Activated CD4-positive, alpha-beta memory T cell treated with anti-CD3 and anti-CD28 coated beads, Interleukin-2, amount 10 ng/mL, durations not matched to agents 7 days and 5 days (primary cell): ENCODE measurements at regions not wholly inside any gene's neighbourhood (a gene's known extent, or its start where the extent isn't known, plus 50 kb on each side); places are given as distances from the start of the nearest gene placed in this dataset.
"Not testable (repeated sequence)": the region's sequence is repeated elsewhere in the genome, so short reads cannot be mapped to it uniquely, and the experiment has no call there.

Experiments used
- CTCF ChIA-PET: fragments of 350-600 bp; sonication (Branson Sonifier 250); formaldehyde crosslinking; loops from one replicate; lab custom pipeline; 2021; ENCODE audit warnings: antibody characterized with exemption, inconsistent platforms; lab: Charles Lee
- POLR2A ChIA-PET: fragments of 350-600 bp; sonication (Branson Sonifier 250); formaldehyde crosslinking; loops from one replicate; lab custom pipeline; 2021; ENCODE audit warnings: antibody characterized with exemption; lab: Charles Lee
- DNase-seq: peaks from one replicate; pipeline ENCODE4 v3.0.0-alpha.2; 2020
- H3K27ac Mint-ChIP-seq: one replicate; pipeline ENCODE4 v1.8.0; 2021; ENCODE audit warnings: mild to moderate bottlenecking, mixed read lengths
- H3K27me3 Mint-ChIP-seq: one replicate; pipeline ENCODE4 v1.8.0; 2021; ENCODE audit warnings: mixed read lengths
- H3K36me3 Mint-ChIP-seq: one replicate; pipeline ENCODE4 v1.8.0; 2021; ENCODE audit warnings: low read depth, mixed read lengths
- H3K4me1 Mint-ChIP-seq: one replicate; pipeline ENCODE4 v1.8.0; 2021; ENCODE audit warnings: mixed read lengths
- H3K4me3 Mint-ChIP-seq: one replicate; pipeline ENCODE4 v1.8.0; 2021; ENCODE audit warnings: mild to moderate bottlenecking, mixed read lengths
- H3K9me3 Mint-ChIP-seq: one replicate; pipeline ENCODE4 v1.8.0; 2021; ENCODE audit warnings: mixed read lengths

DNA sequence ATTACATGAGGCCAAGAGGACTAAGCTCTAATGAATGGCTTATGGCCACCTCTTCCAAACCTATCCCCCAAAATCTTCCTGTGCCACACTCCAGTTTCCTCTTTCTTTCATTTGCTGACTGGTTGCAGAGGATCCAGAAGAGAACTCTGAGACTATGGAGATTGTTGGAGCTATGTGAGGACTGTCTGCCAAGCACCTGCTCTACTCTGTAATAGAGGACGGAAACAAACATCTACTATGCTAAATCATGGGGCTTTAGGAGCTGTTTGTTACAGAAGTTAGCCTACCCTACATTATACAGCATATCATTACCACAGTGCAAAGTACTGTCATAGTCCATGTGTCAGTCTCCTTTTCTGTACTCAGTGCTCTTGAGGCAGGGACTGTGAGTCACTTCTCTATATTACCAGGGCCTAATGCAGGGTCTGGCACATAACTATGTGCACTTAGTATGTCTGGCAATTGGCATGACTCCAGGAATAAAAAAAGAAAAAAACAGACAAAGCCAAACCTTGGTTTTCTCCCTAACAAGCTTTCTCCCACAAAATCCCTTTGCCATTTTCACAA, 95.1 kb downstream of the RPAP3 start:
- ChIA-PET POLR2A (no interaction called here), CTCF (interaction anchor here (0.9 kb wide), 1 partner anchor 27 kb away, joined by 3 read pairs; no protein-coding TSS in a partner anchor)
- no peak for DNase-seq
- Mint-ChIP-seq H3K36me3 (peaks cover 7% of the 10 kb centered on the region), H3K27ac (no peak overlapping the region), H3K4me3 (no peak overlapping the region), H3K9me3 (peaks cover 43% of the 10 kb centered on the region), H3K27me3 (no peaks in the 10 kb centered on the region), H3K4me1 (no peaks in the 10 kb centered on the region)

DNA sequence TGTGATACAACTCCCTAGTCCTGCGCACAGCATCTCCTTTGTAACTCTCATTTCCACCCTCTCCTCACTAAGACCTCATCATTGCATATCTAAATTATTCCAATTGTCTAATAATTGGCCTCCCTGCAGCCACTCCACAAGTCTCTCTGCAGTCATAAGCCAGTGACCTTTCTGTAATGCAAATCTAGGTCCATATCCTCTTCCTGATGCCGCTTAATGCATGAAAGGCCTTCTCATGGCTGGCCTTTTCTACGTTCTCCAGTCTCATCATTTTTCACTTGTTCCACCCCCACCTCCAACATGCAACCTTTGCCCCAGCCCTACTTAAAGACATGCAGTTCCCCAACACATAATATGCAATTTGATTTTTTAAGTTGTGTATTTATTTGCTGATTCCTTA, 96.0 kb downstream of the RPAP3 start:
- Mint-ChIP-seq H3K4me1 (peaks cover 4% of the 10 kb centered on the region), H3K27ac (no peak overlapping the region), H3K4me3 (no peak overlapping the region), H3K9me3 (peaks cover 41% of the 10 kb centered on the region), H3K36me3 (peaks cover 7% of the 10 kb centered on the region), H3K27me3 (no peaks in the 10 kb centered on the region)
- POLR2A ChIA-PET, result no interaction called here
- DNase-seq, result no peak
- CTCF ChIA-PET, result no interaction called here

DNA sequence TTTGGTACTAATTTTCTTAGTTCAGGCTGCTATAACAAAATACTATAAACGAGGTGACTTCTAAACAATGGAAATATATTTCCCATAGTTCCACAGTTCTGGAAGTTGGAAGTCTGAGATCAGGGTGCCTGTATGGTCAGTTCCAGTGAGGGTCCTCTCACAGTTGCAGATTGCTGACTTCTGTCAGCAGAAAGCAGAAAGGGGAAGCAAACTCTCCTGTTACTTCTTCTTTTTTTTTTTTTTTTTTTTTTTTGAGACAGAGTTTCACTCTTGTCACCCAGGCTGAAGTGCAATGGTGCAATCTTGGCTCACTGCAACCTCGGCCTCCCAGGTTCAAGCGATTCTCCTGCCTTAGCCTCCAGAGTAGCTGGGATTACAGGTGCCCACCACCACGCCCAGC, 97.2 kb downstream of the RPAP3 start:
- DNase-seq, H3K27ac Mint-ChIP-seq, H3K27me3 Mint-ChIP-seq, H3K4me1 Mint-ChIP-seq, H3K36me3 Mint-ChIP-seq, H3K4me3 Mint-ChIP-seq, CTCF ChIA-PET, POLR2A ChIA-PET: not testable (repeated sequence)
- H3K9me3 Mint-ChIP-seq, result peaks cover 31% of the 10 kb centered on the region

DNA sequence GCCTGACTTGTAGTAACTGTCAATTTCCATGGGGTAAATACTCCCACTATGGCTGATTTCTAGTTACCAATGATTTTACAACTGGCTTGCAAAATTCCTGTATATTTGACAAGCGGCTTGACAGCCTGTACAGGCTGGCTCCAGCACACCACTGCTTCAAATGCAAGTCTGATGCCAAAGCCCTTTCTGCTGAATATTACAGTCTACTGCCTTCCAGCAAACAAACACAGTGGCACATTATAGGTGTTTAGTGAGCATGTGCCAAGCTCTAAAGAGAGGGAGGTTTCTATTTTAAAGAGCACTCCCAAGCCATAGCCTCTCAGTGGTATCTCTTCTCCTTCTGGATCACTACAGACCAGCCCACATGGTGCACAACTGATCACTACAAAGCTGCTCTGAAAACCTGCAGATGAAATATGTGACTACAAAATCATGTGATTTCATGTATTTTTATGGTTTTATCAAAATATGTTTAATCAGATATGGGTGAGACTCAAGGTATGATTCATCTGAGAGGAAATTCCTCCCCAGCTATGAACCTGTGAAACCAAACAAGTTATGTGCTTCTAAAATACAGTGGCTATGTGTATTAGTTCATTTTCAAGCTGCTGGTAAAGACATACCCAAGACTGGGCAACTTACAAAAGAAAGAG, 101.5 kb downstream of the RPAP3 start:
- Mint-ChIP-seq H3K4me3 (no peak overlapping the region), H3K27ac (no peak overlapping the region), H3K27me3 (no peaks in the 10 kb centered on the region), H3K36me3 (peaks cover 10% of the 10 kb centered on the region), H3K9me3 (peaks cover 18% of the 10 kb centered on the region), H3K4me1 (peaks cover 8% of the 10 kb centered on the region)
- POLR2A ChIA-PET, result no interaction called here
- no peak for DNase-seq
- CTCF ChIA-PET, result interaction anchor here (0.7 kb wide), 1 partner anchor 33 kb away, joined by 3 read pairs; no protein-coding TSS in a partner anchor

DNA sequence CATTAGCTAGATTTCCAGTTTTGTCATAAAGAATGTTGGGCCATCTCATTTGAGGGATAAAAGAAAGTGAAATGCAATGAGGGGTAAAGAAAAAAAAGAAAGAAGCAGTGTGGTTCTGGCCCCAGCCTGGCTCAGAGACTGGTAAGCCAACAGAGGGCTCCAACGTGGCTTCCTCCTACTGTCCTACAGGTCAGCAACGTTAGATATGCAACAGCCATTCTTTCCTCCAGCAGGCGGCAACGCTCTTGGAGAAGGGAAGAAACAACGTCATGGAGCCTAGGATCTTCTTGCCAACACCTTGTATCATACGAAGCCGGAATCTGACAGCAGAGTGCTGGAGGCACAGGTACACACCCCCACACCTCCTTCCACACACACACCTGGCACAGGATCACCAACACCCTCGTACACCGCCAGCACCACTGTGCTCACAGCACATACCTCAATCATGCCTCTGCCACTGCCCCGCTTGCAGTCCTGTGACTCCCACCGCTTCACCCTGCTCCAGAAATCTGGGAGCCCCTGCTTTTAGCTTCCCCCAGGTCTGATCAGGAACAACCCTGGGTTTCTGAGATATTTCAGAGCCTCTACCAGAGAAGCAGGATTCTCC, 102.8 kb downstream of the RPAP3 start:
- Mint-ChIP-seq H3K27ac (no peak overlapping the region), H3K9me3 (peaks cover 15% of the 10 kb centered on the region), H3K27me3 (no peaks in the 10 kb centered on the region), H3K4me1 (peaks cover 8% of the 10 kb centered on the region), H3K4me3 (no peak overlapping the region), H3K36me3 (peaks cover 6% of the 10 kb centered on the region)
- no peak for DNase-seq
- ChIA-PET POLR2A (no interaction called here), CTCF (no interaction called here)

DNA sequence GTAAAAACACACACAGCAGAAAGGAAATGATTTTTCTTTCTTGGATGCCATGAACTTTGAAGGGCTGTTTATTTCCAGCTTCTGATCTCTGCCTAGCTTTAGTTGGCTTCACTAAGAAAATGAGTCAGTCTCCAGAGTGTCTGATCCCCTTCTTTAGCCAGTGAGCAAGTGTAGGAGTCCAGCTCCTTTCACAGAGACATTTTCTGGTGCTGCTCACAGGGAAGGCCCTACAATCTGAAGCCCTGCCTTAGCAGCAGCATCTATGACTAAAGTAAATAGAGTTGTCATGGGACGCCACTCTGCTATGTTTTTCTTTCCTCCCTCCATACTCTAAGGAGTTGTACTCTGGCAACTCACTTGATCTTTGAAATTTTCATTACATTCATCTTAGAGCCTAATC, 103.5 kb downstream of the RPAP3 start:
- Mint-ChIP-seq H3K4me1 (peaks cover 8% of the 10 kb centered on the region), H3K4me3 (no peak overlapping the region), H3K27ac (no peak overlapping the region), H3K9me3 (peaks cover 8% of the 10 kb centered on the region), H3K27me3 (no peaks in the 10 kb centered on the region), H3K36me3 (peaks cover 6% of the 10 kb centered on the region)
- ChIA-PET POLR2A (no interaction called here), CTCF (no interaction called here)
- no peak for DNase-seq

DNA sequence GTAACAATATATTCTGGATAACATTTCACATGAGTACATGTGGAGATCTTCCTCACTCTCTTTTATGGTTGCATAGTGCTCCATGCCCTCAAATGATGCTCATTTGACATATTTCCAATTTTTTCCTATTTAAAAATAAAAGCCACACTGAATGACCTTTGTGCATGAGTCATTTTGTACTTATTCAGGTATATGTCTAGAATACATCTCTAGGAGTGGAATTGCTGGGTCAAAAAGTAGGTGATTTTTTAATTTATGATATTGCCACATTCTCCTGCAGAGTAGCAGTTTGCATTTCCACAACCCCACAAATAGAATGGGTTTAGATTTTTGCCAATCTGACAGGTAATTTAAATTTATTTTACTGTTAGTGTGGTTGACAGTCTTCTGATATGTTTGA, 104.8 kb downstream of the RPAP3 start:
- Mint-ChIP-seq H3K27me3 (no peaks in the 10 kb centered on the region), H3K9me3 (peaks cover under 1% of the 10 kb centered on the region), H3K4me3 (no peak overlapping the region), H3K36me3 (peaks cover 3% of the 10 kb centered on the region), H3K4me1 (peaks cover 8% of the 10 kb centered on the region), H3K27ac (no peak overlapping the region)
- ChIA-PET POLR2A (no interaction called here), CTCF (no interaction called here)
- no peak for DNase-seq

DNA sequence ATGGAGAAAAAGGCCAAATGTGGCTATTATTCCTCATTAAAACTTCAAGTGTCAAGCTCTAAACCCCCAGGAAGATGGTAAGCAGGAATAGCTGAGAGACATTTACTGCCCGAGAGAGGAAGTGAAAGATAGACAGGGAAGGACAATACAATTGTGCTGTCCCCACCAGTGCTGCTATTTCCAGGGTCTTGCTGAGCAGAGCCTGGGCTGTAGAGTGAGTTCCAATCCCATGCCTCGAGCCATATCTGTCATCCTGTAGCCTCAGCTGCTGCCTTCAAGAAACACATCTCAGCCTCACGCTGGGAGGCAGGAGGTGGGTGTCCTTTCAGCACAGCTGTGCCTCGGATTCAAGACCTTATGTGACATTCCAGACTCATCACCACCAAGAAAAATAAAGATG, 114.0 kb downstream of the RPAP3 start:
- Mint-ChIP-seq H3K27me3 (no peaks in the 10 kb centered on the region), H3K27ac (no peak overlapping the region), H3K36me3 (no peaks in the 10 kb centered on the region), H3K4me1 (no peaks in the 10 kb centered on the region), H3K9me3 (no peaks in the 10 kb centered on the region), H3K4me3 (no peak overlapping the region)
- DNase-seq, result no peak
- ChIA-PET POLR2A (no interaction called here), CTCF (no interaction called here)

DNA sequence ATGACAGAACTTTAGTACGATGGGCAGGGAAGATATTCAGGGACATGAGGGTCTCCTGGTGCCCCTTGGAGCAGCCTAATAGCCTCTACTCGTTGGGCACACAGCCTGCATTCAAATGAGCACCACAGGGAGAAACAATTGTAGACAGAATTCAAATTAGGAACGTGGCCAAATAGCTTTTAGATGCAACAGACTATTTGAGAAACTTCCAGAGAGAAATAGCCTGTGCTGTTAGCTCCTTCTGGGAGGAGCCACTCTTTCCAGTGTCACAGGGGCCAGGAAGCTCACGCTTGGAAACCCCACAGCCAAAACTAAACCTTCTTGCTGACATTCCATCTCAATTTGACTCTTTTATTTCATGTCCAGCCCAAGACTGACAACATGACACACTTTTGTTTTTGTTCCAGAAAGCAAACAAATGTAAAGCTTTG, 114.5 kb downstream of the RPAP3 start:
- Mint-ChIP-seq H3K9me3 (no peaks in the 10 kb centered on the region), H3K27me3 (no peaks in the 10 kb centered on the region), H3K27ac (no peak overlapping the region), H3K36me3 (no peaks in the 10 kb centered on the region), H3K4me1 (no peaks in the 10 kb centered on the region), H3K4me3 (no peak overlapping the region)
- no peak for DNase-seq
- POLR2A ChIA-PET, result no interaction called here
- CTCF ChIA-PET, result no interaction called here

DNA sequence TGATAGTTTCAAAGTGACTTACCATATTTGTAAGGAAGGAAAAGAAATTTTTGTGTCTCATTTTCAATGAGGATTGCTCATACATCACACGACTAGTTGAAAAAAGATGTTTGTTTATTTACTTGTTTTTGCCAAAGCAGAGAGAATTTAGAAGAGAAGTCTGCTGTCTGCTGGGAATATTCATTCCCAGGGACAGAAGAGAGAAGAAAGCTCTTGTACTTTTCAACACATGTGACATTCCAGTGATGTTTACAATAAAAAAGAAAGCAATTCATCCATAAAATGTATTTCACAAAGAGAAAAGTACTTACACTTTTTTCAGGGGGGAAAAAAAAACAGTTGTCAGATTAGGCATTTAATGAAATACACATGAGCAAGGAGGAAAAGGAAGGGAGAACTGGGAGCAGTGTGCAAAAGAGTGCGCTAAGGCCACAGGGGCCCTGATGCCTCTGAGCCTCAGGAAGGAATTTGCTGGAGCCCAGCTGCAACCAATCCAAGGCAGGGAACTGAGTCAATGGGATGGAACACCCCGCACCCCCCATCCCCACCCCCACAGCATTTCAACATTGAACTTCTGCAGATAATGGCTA, 115.0 kb downstream of the RPAP3 start:
- H3K4me1 Mint-ChIP-seq, result no peaks in the 10 kb centered on the region
- no peaks in the 10 kb centered on the region for H3K27me3 Mint-ChIP-seq
- ChIA-PET CTCF (no interaction called here), POLR2A (no interaction called here)
- H3K4me3 Mint-ChIP-seq, result no peak overlapping the region
- H3K27ac Mint-ChIP-seq, result no peak overlapping the region
- H3K36me3 Mint-ChIP-seq, result no peaks in the 10 kb centered on the region
- no peak for DNase-seq
- H3K9me3 Mint-ChIP-seq, result no peaks in the 10 kb centered on the region

DNA sequence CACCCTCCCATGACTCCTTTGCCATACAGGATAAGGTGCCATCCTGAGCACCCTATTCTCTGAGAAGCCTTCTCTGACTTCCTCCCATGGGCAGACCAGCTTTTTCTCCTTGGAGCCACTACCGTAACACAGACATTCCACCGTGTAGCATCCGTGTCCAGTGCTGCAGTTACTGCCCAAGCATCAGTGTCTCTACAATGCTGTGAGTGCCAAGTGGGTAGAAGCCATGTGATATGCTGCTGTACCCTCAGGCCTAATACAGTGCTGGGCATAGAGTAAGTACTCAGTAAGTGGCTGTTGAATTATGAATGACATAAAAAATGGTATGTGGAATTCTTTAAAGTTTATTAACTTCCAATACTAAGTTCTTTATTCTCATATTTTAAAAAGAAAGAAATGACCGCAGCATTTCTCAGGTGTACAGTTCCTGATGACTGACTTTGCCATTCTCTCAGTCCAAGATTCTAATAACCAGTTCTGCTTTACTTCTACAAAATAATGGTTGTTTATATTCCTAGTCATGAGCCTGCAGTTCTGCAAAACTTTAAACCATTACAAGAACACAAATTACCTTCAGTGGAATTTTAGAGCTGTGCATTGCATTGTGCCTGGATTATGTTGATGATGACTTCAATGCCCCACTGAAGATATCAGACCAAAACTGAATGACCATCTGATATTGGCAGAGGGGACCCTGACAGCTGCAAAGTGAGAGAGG, 118.7 kb downstream of the RPAP3 start:
- H3K4me1 Mint-ChIP-seq, result no peaks in the 10 kb centered on the region
- H3K27me3 Mint-ChIP-seq, result peaks cover 1% of the 10 kb centered on the region
- no peaks in the 10 kb centered on the region for H3K36me3 Mint-ChIP-seq
- H3K27ac Mint-ChIP-seq, result no peak overlapping the region
- CTCF ChIA-PET, result no interaction called here
- DNase-seq, result no peak
- no peaks in the 10 kb centered on the region for H3K9me3 Mint-ChIP-seq
- POLR2A ChIA-PET, result no interaction called here
- H3K4me3 Mint-ChIP-seq, result no peak overlapping the region

DNA sequence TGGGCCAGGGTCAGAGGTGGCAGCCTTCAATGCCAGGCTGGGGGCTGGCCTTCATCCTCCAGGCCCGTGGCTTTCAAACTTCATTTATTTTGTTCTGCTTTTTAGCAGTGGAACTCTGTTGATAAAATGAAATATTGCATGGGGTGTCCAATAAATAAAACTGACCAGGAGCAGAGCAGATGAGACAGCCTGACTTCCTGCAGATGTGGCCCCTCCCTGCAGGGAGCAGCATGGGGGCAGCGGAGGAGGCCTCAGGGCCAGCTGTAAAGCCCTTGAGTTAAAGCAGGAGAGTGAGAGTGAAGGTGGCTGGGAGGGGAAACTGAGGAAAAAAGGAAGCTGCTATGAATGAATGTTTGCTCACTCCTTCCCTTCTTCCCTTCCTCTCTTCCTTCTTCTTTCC, 120.3 kb downstream of the RPAP3 start:
- no peaks in the 10 kb centered on the region for H3K9me3 Mint-ChIP-seq
- no peak overlapping the region for H3K4me3 Mint-ChIP-seq
- H3K27me3 Mint-ChIP-seq, result peaks cover 1% of the 10 kb centered on the region
- H3K27ac Mint-ChIP-seq, result no peak overlapping the region
- ChIA-PET POLR2A (interaction anchor here (0.6 kb wide), 1 partner anchor 725 kb away, joined by 5 read pairs; no protein-coding TSS in a partner anchor), CTCF (no interaction called here)
- no peaks in the 10 kb centered on the region for H3K36me3 Mint-ChIP-seq
- no peaks in the 10 kb centered on the region for H3K4me1 Mint-ChIP-seq
- no peak for DNase-seq

DNA sequence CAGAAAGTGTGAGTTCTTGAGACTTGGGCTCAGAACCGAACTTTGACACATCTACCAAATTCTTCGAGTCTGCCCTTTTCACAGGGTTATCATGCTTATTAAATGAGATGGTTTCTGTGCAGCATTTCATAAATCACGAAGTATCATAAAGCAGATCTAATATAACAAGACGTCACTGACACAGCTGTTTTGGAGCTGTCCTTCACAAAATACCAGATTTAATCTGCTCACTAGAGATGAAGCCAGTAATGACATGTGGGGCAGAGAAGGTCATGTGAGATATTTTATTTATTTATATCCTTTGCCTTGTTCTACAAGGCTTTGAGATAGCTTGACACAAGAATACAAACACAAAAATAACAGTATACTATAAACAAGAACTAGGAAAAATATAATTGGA, 127.0 kb downstream of the RPAP3 start:
- peaks cover 9% of the 10 kb centered on the region for H3K4me1 Mint-ChIP-seq
- CTCF ChIA-PET, result no interaction called here
- no peaks in the 10 kb centered on the region for H3K36me3 Mint-ChIP-seq
- DNase-seq, result no peak
- no peaks in the 10 kb centered on the region for H3K9me3 Mint-ChIP-seq
- no peak overlapping the region for H3K27ac Mint-ChIP-seq
- POLR2A ChIA-PET, result no interaction called here
- no peak overlapping the region for H3K4me3 Mint-ChIP-seq
- peaks cover 2% of the 10 kb centered on the region for H3K27me3 Mint-ChIP-seq
